ENCODE measurements at regions not wholly inside any gene's neighbourhood (a gene's known extent, or its start where the extent isn't known, plus 50 kb on each side); places are given as distances from the start of the nearest gene placed in this dataset.

- TF ChIP-seq ZGPAT (CRISPR knock-in tag; IDR thresholded peaks at IDR 0.05) (0 out of 2 replicates have a peak, but pooled peaks have one; percentile 17), CSRNP1 (CRISPR knock-in tag; IDR thresholded peaks at IDR 0.05) (no peak), PBX3 (CRISPR knock-in tag; IDR thresholded peaks at IDR 0.05; ENCODE audit: borderline replicate concordance) (no peak), CBX5 (CRISPR knock-in tag; IDR thresholded peaks at IDR 0.05; ENCODE audit: borderline replicate concordance) (no peak), NCOA2 (CRISPR knock-in tag; IDR thresholded peaks at IDR 0.05) (0 out of 2 replicates have a peak, but pooled peaks have one; percentile 15), FOXA3 (CRISPR knock-in tag; IDR thresholded peaks at IDR 0.05) (peak; percentile 66), KLF12 (CRISPR knock-in tag; IDR thresholded peaks at IDR 0.05; ENCODE audit: borderline replicate concordance) (no peak), NFE2 (CRISPR knock-in tag; IDR thresholded peaks at IDR 0.05) (no peak), ZNF709 (CRISPR knock-in tag; IDR thresholded peaks at IDR 0.05) (no peak), ZNF878 (CRISPR knock-in tag; IDR thresholded peaks at IDR 0.05) (no peak; the same call in 1 of the 2 replicates), ZNF782 (CRISPR knock-in tag; IDR thresholded peaks at IDR 0.05; ENCODE audit: borderline replicate concordance) (no peak), RXRB (CRISPR knock-in tag; IDR thresholded peaks at IDR 0.05; ENCODE audit: borderline replicate concordance) (no peak), ZBTB20 (CRISPR knock-in tag; IDR thresholded peaks at IDR 0.05; ENCODE audit: borderline replicate concordance, low read depth) (no peak), SIN3A (IDR thresholded peaks at IDR 0.05; ENCODE audit: borderline replicate concordance, low read depth, low read length) (no peak), DDIT3 (CRISPR knock-in tag; IDR thresholded peaks at IDR 0.05) (no peak), HHEX (CRISPR knock-in tag; IDR thresholded peaks at IDR 0.05) (0 out of 2 replicates have a peak, but pooled peaks have one; percentile 25), ZNF775 (CRISPR knock-in tag; IDR thresholded peaks at IDR 0.05; ENCODE audit: borderline replicate concordance) (no peak), HMG20A (CRISPR knock-in tag; IDR thresholded peaks at IDR 0.05; ENCODE audit: borderline replicate concordance) (peak; percentile 39; the same call in 1 of the 2 replicates), SOX13 (IDR thresholded peaks at IDR 0.05) (no peak), SOX13 (CRISPR knock-in tag; conservative IDR thresholded peaks at IDR 0.05 in 1 of 2, IDR thresholded peaks at IDR 0.05 in 1 of 2) (peak in 1 of 2 experiments; percentile 92; a peak in 2 of 4 replicates), PRDM10 (CRISPR knock-in tag; IDR thresholded peaks at IDR 0.05; ENCODE audit: low read depth) (peak; percentile 97)
Measured at GRCh38 chr13:70249332-70250064, 141.2 kb upstream of the KLHL1 start (continued).
